ENCODE measurements at regions not wholly inside any gene's neighbourhood (a gene's known extent, or its start where the extent isn't known, plus 50 kb on each side); places are given as distances from the start of the nearest gene placed in this dataset.

- TF ChIP-seq POLR2A (IDR thresholded peaks at IDR 0.05) (no peak), CTCF (IDR thresholded peaks at IDR 0.05) (no peak)
Observed at GRCh38 chr15:70418943-70419342, 321.2 kb upstream of the TLE3 start.
